GM13977 (cell line): ENCODE measurements at regions not wholly inside any gene's neighbourhood (a gene's known extent, or its start where the extent isn't known, plus 50 kb on each side); places are given as distances from the start of the nearest gene placed in this dataset.

Source experiments
- DNase-seq: peaks from one replicate; pipeline ENCODE4 v3.0.0; 2012; ENCODE audit warnings: low spot score
- in situ Hi-C: fragments of 300-500 bp; cut with MboI; formaldehyde crosslinking; loops from one replicate; pipeline ENCODE4 v1.12.0; 2022; ENCODE audit warnings: low sequenced_read_pairs, low pct_unique_long_range_greater_than_20kb, mixed read lengths, inconsistent platforms; ENCODE audit not compliant: unreplicated experiment
- TF ChIP-seq, protein P1 (sequence below): IDR thresholded peaks from 2 replicates; pipeline ENCODE4 v1.5.1; 2012; ENCODE audit warnings: mild to moderate bottlenecking, control low read depth; ENCODE audit not compliant: insufficient read depth; ENCODE audit errors: extremely low read depth, missing control alignments

DNA sequence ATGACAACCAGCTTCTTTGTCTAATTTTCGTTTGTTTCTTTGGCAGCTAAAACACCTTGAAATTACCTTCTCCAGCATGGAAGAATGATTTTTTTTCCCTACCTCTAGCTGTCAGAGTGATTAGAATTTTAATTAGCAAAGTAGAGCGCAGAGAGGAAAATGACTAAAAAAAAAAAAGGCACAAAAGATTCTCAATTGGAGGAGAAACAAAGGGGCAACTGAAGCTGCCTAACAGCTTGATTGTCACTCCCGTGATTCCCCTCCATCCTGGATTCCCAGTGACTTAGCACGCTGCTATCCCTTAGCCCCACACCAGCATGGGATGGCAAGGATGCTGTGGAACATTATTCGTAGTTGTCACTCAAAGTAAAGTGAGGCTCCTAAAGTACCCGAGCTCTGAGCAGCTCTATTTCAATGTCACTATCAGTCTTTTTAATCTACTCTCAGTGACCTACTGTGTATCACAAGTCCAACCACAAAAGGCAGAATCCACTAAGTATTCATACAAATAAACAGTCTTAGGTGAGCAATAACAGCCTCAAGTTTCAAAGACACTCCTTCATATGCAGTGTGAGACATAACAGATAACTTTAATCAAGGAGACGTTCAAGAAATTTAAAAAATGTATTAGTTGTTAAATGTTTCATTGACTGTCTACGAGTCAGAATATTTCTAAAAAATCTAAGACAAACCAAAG, 710.0 kb upstream of the GRAMD2B start:
- in situ Hi-C loops, result no loop called here
- TF ChIP-seq, protein P1, sequence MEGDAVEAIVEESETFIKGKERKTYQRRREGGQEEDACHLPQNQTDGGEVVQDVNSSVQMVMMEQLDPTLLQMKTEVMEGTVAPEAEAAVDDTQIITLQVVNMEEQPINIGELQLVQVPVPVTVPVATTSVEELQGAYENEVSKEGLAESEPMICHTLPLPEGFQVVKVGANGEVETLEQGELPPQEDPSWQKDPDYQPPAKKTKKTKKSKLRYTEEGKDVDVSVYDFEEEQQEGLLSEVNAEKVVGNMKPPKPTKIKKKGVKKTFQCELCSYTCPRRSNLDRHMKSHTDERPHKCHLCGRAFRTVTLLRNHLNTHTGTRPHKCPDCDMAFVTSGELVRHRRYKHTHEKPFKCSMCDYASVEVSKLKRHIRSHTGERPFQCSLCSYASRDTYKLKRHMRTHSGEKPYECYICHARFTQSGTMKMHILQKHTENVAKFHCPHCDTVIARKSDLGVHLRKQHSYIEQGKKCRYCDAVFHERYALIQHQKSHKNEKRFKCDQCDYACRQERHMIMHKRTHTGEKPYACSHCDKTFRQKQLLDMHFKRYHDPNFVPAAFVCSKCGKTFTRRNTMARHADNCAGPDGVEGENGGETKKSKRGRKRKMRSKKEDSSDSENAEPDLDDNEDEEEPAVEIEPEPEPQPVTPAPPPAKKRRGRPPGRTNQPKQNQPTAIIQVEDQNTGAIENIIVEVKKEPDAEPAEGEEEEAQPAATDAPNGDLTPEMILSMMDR, result no peak
- DNase-seq, result no peak

DNA sequence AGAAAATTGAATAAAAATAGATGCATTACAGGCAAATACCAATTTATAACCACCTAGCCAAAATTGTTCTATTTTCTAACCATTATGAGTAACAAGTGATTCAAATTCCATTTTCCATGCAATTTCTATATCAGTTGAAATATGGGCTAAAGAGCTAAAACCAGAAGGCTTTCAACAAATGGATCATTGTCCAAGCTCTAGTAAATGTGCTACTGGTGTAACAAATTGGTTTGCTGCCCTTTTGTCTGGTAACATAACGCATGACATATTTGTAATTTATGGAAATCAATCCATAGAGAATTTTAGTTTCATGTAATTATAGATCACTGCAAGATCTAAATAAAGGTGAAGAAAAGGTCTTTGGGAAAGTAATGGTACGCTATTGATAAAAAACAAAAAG, 708.0 kb upstream of the GRAMD2B start:
- TF ChIP-seq, protein P1, result no peak
- no peak for DNase-seq
- in situ Hi-C loops, result no loop called here

DNA sequence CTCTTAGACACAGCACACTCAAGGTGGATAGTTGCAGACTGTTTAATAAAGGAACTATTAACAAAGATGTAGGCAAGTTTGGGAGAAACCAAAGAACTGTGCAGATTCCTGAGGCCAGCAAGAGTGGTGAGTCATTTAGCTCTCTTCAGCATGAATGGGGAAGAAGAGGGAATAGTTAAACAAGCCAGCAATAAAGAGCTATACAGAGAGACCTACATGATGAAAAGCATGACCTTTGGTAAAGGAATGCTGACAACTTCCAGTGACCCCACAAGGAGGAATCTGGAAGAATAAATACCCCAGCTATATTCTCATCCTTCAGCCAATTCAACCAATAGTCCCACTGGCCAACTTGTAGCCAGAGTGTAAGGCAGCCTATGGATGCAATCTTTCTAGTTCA, 706.0 kb upstream of the GRAMD2B start:
- TF ChIP-seq, protein P1, result no peak
- in situ Hi-C loops, result no loop called here
- DNase-seq, result no peak

DNA sequence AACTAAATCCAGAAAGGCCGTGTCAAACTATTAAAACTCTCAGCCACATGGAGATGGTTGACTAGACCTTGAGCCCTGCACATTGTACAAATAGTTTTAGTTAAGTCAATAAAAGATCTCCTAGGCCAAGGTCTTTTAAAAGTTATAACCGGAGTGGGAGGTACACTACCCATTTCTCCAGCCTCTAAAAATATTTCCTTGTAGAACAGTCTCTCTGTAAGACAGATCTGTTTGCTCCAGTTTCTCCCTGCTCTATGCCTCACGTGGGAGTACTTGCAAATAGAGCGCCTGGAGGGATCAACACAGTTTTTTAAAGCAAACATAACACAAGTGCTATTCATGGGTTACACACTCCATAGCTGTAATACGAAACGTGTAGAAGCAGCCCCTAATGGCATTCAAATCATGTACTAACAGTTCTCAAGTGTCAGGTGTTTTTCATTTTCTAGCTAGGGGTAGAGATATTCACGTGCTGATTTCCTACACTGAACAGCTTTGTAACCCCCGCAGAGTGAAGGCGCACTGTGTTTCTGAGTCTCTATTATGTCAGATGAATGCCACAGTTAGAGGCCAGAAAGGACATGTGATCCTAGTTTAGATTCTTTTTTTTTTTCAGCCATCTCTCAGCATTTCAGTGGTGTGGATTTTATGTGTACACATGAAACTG, 703.4 kb upstream of the GRAMD2B start:
- in situ Hi-C loops, result no loop called here
- TF ChIP-seq, protein P1, result no peak
- DNase-seq, result no peak

DNA sequence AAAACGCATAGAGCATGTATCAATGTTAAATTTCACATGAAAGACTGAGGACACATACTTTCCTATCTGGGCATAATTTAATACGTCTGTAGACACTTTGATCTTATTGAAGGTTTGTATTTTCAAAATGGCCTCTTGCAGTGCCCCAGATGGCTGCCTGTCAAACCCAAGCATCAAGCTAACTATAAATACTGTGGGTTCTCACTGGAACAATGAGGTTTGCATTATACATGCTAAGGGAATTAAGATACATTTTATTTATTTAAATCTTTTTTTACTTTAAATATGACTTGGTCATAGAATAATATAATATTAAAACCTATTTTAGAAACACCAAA, 702.9 kb upstream of the GRAMD2B start:
- in situ Hi-C loops, result no loop called here
- TF ChIP-seq, protein P1, result no peak
- no peak for DNase-seq

DNA sequence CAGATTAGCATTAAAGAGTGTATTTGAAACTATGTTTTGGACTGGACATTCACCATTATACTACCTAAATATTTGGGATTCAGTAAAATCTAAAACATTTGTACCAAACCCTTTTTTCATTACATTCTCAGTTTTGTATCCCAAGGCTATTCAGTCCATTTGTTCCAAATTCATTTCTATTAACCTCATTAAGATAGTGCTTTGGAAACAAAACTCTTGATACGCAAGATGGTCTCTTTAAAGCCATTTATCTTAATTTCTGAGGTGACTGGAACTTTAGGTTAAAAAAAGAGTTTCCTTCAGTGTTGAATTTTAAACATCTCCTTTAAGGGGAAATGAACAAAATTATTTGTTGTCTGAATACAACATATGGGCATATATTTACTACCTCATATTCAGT, 702.5 kb upstream of the GRAMD2B start:
- TF ChIP-seq, protein P1, result no peak
- DNase-seq, result no peak
- in situ Hi-C loops, result no loop called here
